Daoy (cell line): ENCODE measurements at regions not wholly inside any gene's neighbourhood (a gene's known extent, or its start where the extent isn't known, plus 50 kb on each side); places are given as distances from the start of the nearest gene placed in this dataset.

Experiments used
- DNase-seq: peaks from one replicate; pipeline ENCODE4 v3.0.0-alpha.2; 2015; ENCODE audit warnings: low read depth

DNA sequence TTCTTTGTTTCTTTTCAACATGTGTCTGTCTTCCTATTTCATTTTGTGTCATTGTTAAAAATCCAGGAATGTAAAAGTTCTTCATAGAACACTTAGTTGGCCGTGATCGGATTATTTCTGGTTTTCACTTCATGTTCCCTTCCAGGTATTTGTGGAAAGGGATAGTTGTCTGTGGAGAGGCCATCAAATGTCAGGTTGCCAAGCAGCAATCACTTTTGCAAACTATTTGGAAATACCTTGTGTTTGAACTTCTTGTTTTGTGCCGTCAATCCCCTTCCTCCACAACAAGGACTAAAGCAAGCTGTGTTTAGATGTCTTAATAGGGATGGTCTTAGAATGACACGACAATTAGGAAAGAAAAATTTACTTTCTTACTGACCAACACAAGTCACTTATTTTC is 116.9 kb upstream of the MPDZ start:
- no peak for DNase-seq

DNA sequence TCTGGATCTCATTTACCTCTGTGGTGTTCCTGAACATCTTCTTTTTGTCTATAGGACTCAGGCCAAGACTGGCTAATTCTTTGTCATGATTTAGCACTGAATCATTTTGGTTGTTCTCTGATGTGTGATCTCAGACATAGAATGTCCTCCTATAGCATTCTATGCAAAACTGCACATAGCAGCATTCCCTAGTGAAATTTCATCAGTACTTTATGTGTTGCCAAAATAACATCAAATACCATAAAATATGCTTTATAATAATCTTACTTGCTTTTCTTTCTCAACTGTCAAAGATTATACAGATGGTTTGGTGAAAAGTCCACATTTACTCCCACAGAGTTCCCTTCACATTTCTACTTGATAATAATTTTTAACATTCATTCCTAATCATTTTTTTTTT is 115.7 kb upstream of the MPDZ start:
- no peak for DNase-seq

DNA sequence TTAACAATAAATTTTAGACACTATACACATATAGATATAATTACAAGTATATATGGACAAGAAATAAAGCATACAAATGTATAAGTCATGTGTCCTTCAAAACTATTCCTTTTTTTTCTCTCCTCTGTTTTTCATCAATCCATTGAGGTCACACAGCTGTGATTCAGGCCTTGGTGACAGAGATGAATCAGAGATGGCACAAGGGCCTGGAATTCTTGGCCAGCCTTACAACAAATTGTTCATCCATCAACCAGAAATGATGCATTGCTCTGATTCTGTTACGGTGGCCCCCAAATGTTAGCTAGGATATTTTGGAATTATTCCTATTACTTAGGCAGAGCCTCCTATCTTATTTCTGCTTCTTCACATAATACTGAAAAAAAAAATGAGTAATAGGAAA is 108.7 kb upstream of the MPDZ start:
- DNase-seq: no peak

DNA sequence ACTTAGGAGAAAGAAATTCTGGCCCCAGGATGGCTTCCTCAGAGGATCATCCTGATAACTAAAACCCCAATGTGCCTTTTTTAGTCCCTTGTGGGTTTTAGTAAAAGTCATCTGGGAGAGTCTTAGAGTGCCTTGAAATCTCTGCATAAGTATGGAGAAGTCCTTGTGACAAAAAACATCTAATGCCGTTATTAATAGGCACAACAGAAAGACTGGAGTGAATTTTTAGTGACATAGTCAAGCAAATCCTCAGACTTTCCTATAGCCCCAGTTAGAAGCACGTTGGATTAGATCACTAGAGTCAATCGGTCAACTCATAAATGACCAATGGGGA is 108.2 kb upstream of the MPDZ start:
- no peak for DNase-seq

DNA sequence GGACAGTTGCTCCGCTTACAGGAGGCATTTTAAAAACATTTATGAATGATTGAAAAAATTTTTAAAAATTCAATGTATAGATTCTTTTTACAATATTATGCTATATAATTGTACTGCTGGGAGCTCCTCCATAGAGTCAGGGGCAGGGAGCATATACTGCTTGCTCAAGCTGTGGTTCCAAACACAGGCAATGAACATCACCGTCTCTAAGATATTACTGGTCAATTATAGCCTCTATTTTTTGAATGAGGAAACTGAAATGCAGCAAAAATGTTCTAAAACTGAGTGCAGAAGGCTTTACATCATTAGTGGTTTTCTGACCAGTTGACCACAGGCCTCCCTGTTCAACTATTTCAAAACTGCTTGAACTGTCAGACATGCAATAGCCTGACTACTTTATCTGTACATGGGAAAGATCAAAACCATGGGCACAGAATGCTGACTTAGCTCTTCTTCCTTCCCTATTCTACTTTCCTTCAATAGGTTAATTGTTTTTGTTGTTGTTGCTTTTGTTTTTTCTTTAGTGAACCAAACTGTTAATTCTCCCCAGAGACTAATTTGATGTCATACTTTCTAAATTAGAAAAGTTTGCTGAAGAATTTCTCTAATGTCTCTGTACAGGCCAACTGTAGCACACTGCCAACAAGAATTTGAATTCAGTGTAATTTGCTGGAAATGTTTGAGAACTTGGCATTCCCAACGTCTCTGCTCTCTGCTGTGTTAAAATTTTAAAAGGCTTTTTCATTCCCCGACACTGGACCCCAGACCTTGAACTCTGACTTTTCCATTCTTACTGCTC is 107.6 kb upstream of the MPDZ start:
- no peak for DNase-seq

DNA sequence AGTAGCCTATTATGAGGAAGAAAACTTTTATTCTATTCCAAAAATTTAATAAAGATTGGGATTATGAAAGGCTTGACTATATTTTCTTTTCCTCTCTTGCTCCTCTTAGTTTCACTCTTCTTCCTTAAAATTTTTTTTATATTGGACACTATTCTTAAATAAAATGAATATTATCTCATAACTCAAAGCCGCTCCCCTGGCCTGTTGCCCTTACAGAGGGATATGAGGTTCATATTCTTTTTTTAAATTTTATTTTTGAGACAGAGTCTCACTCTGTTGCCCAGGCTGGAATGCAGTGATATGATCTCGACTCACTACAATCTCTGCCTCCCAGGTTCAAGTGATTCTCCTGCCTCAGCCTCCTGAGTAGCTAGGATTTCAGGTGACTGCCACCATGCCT is 106.8 kb upstream of the MPDZ start:
- no peak for DNase-seq

DNA sequence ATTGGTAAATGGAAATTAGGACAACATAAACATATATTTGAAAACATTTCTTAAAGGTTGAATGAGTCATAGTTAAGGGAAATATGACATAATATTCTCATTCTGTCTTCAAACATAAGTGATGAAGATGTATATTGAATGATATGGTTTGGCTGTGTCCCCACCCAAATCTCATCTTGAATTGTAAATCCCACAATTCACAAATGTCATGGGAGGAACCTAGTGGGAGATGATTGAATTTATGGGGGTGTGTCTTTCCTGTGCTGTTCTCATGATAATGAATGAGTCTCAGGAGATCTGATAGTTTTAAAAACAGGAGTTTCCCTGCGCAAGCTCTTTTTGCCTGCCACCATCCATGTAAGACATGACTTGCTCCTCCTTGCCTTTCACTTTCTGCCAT is 104.4 kb upstream of the MPDZ start:
- no peak for DNase-seq

DNA sequence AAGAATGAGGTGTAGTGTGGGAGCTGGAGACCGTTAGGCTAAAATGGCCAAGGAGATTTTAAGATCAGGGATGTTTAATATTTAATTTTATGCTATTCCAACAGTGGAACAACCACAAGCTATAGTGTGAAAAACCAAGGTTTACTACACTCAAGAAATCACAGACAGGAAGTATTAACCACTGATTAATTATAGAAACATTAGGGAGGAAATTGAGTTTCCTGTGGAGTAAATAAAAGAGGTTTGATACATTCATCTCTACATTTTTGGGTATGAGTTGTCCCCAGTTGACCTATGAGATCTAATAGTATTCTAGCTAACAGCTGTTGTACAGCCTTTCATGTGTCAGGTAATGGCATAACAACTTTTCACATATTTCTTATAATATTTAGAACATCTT is 103.7 kb upstream of the MPDZ start:
- no peak for DNase-seq

DNA sequence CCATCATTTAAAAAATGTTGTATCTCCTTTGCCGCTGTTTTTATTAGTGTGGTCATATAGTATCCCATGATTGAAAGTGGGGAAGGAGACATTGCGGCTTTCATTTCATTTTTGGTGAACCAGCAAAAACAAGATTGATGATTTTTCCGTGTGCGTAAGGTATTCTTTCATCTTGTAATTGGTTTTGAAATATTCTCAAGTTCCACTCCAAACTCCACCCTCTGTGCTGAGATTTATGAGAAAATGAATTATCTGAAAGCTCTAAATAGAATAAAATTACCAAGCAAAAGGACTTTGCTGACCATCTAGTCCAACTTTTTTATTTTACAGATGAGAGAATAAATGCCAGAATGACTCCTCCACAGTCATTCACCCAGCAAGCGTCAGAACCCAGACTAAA is 103.1 kb upstream of the MPDZ start:
- DNase-seq: no peak

DNA sequence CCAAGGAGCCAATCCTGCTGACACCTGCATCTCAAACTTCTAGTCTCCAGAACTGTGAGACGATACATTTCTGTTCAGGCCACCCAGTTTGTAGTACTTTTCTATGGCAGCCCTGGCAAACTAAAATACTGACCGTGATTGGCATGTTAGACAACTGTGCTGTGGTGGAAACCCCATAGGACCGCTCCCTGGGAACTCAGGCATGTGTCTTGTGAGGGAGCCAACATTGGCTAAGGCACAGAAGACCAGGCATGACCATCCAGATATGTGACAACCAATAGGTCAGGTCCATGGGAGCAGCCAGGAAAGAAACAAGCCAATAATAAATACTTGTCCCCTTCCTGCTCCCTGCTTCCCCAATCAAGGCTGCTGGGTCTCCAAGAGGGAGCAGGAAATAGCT is 101.4 kb upstream of the MPDZ start:
- DNase-seq: no peak

DNA sequence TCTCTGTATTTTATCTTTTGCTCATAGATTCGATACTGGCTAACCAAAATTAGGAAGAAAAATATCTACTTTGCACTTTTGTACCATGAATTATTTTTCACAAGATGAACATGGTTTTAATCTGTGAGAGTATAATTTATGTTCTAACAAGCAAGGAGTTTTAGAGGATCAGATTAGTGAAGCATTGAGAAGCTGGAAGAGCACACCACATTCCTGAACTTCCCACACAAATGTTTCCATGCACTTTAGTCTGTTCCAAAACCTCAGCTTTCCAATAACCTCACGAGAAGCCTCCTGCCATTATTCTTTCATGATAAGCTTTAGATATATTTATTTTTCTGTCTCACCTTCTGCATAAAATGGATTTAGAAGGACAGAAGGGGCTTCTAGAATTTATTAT is 98.7 kb upstream of the MPDZ start:
- peak; percentile 15 for DNase-seq

DNA sequence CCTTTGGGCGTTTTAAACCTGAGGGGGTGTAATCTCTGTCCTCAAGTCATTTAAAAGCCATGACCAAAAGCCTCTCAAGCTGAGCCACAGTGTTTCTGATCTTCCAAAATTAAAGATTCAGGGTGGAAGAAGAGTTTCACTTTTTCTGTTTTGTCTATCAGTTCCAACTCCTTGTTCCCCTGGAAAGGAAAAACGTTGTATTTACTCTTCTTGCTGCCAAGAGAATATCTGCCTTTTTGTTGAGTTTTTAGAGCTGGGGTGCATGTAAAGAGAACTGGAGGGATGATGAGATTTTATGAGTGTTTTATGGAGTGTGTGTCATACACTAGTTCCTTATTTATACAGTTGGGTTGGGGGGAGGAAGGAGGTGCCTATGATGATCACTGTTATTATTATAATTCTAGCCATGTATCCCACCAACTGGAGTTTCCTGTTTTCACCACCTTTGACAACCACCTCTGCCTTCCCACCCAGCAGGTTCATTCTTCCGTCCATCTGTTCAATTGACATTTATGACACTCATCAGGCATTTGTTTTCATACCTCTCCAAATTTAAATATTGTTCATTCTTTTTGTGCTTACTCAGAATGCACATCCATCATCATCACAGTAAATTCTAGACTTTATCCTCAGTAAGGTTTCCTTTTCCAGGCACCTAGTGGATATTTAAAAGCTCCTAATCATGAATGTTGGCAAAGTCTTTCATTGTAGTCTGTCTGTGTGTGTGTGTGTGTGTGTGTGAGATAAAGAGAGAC is 97.9 kb upstream of the MPDZ start:
- DNase-seq: peak; percentile 65

DNA sequence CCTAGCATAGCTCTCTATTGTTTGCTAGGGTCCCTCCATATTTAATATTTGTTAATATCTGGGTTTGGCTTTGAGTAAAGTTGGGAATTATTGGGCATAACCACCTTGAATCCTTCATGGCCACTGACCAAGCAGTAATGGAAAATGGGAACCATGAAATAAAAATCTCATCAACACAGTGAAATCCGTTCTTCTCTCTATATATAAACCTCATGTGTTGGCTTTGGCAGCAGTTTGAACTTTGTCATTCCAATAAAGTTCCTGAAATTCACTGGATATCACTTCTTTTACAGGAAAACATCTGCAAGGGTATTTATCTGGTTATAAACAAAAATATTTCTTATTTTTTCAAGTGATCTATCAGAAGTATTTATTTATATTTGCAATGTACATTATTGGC is 93.0 kb upstream of the MPDZ start:
- DNase-seq: no peak

DNA sequence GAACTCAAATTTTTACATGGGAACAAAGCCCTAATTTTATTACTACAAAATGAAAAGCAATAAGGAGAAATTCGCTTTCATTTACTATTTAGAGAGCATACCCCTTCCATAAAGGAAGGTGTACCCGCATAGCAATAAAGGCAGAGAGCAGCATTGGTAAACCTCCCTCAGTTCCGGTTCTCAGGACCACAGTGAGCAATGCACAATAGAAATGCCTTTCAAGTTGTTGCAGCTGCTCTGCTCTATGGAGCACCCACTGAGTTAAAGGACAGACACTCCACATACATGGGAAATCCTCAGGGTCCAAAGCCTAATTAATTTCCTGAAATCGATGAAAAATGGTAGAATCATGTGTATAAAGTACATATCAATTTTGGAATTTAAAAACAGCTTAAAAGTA is 89.9 kb upstream of the MPDZ start:
- no peak for DNase-seq

DNA sequence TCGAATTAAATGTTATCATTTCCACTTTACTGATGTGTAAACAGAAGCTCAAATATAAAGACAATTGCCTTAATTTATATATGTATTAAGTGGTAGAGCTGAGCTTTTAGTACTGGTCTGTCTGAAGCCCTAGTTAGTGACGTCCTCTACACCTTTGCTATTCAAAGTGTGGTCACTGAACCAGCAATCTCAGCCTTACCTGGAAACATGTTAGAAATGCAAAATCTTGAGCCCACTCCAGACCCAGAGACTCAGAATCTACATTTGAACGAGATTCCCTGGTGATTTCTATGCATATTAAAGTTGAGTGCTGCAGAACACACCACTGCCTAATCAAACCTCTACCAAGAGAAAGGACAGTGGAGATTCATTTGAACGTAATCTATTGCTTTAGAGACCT is 88.3 kb upstream of the MPDZ start:
- DNase-seq: no peak

DNA sequence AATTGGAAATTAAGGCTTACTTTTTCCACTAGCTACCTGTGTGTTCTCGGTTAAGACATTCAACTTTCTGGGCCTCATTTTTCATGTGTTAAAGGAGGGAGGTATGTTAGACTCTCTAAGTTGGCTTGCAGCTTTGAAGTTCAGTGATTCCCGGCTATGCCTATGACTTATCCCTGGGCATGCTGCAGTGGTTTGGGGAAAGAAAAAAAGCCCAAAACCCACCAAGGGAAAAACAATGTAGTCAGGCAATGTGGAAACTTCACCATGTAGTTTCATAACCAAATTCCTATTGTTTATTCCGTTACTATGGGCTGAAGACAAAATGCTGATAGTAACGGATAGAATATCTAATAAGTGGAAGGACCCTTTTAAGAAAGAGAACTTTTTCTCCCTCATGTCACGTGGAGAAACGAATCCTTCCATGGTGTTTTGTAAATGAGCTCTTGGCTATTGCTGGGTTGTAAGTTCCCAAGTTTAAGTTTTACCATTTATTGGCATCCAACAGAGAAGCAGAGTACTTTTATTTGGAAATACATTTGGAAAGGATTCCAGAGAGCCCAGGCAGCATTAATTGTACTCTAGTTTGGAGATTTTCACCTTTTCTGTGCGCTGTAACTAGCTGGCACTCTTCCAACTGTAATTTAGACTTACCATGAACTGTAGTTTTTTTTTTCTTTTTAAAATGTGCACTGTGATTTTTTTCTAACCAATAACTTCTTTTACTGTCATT is 84.9 kb upstream of the MPDZ start:
- DNase-seq: no peak

DNA sequence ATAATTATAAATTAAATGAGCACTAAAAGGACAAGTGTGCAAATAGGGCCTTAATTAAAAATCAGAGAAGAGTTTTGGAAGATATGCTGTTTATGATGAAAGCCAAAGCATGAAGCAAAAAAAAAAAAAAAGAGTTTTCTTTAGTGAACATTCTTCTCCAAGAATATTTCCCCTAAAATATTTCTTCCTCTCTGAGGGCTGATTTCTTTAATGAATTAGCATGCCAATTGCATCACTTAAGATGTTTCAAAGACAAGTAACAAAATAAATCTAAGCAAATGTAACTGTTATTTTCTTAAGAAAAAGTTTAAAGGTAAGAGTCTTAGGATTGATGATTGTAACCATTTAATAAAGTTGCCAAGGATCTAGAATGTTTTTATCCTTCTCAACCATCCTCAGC is 81.6 kb upstream of the MPDZ start:
- DNase-seq: no peak

DNA sequence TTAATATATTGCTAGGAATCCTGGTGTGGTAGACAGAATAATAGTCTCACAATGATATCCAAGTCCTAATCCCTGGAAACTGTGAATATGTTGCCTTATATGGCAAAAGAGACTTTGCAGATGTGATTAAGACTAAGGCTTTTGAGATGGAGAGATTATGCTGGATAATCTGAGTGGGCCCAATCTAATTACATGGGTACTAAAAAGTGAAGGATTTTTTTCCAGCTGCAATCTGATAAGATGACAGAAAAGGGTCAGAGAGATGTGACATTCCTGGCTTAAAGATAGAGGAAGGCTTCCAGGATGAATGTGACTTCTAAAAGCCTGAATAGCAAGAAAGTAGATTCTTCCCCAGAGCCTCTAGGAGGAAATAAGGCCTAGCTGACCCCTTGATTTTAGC is 80.7 kb upstream of the MPDZ start:
- no peak for DNase-seq

DNA sequence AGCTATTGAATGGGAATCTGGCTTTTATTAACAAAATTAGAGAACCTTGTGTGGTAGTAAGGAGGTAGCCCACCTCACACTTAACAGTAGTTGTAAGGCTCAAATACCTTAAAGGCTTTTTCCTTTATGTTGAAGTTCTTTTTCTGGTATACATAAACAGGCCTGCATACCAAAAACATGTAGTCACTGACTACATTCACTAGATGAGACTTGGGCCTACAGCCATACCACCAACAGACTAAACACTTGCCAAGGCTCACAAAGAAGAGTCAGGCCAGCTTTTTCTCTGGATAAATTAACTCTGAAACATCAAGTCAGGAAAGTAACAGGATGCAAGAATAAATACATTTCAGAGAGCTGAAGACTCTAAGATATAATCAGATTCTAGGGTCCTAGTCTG is 78.6 kb upstream of the MPDZ start:
- peak; percentile 86 for DNase-seq

DNA sequence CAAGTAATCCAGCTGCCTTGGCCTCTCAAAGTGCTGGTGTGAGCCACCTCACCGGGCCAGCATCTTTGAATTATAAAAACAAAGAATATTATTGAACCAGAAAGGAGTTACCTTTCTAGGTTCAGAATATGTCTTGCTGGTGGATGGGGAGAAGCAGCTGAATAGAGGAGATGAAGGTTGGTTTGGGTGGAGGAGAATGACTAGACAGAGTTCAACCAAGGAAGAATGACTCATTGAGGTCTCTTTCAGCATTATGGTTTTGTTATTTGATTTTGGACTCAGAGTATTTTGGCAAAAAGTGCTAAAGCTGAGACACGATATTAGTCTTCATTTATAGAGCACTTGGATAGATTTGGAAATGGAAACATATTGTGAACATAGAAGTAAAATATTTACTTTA is 75.2 kb upstream of the MPDZ start:
- DNase-seq: peak; percentile 19

DNA sequence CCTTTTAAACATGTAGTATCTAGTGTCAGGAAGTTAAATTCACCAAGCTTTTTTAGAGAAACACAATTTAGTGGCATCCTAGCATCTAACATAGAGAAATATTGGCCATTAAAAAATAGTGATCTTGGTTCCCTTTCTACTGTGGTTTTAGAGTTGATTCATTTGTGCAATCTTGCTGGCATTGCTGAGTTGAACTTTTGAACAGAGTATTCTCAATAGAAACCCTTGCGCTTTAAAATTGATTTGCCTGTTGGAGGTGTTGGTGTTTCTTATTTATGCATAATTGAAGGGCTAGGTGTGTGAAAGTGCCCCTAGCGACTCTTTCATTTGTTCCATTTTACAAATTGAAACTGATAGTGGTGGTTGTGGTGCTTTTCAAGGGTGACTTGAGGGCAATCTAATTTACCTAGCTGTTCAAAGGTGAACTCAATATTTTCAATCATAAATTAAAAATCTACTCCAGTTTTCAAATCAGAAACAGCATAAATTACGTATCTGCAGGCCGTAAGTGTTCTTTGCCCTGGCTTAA is 73.0 kb upstream of the MPDZ start:
- DNase-seq: no peak

DNA sequence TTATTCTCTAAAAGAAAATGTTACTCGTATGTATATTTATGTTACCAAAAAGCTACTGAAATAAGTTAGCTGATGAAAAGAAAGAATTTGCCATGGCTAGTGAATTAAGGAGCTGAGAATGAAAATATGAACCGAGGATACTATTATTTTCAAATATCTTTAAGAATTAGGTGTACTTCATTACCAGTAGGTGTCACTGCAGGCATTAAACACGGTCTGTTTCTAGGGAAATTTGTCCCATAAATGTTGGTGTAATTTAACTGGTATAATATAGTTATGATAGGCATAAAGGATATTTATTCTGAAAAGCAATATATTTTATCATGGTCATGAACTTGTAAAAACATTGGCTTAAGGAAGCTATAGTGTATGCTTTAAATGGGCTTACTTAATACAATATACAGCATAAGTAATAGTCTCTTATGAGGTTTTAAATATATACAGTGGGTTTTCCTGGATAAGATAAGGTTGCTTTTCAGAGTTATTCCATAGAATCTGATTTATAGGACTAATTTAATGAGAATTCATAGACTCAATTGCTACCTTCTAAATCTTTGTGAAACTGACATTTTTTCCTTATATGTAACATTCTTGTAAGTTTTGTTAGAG is 72.4 kb upstream of the MPDZ start:
- DNase-seq: peak; percentile 54
